ENCODE measurements at regions not wholly inside any gene's neighbourhood (a gene's known extent, or its start where the extent isn't known, plus 50 kb on each side); places are given as distances from the start of the nearest gene placed in this dataset.

GRCh38 chr15:58331913-58332675 lies 99.7 kb upstream of the LIPC start (continued):
- TF ChIP-seq KIAA2018 (CRISPR knock-in tag; IDR thresholded peaks at IDR 0.05; ENCODE audit: borderline replicate concordance) = no peak
- TF ChIP-seq ZNF251 (CRISPR knock-in tag; IDR thresholded peaks at IDR 0.05) = no peak
- no peak for TF ChIP-seq ZNF33B (CRISPR knock-in tag; IDR thresholded peaks at IDR 0.05)
- TF ChIP-seq ZNF260 (CRISPR knock-in tag; IDR thresholded peaks at IDR 0.05; ENCODE audit: borderline replicate concordance, low read depth) = no peak
- TF ChIP-seq HDAC1 (CRISPR knock-in tag; IDR thresholded peaks at IDR 0.05) = peak; percentile 60
- TF ChIP-seq, protein P1, sequence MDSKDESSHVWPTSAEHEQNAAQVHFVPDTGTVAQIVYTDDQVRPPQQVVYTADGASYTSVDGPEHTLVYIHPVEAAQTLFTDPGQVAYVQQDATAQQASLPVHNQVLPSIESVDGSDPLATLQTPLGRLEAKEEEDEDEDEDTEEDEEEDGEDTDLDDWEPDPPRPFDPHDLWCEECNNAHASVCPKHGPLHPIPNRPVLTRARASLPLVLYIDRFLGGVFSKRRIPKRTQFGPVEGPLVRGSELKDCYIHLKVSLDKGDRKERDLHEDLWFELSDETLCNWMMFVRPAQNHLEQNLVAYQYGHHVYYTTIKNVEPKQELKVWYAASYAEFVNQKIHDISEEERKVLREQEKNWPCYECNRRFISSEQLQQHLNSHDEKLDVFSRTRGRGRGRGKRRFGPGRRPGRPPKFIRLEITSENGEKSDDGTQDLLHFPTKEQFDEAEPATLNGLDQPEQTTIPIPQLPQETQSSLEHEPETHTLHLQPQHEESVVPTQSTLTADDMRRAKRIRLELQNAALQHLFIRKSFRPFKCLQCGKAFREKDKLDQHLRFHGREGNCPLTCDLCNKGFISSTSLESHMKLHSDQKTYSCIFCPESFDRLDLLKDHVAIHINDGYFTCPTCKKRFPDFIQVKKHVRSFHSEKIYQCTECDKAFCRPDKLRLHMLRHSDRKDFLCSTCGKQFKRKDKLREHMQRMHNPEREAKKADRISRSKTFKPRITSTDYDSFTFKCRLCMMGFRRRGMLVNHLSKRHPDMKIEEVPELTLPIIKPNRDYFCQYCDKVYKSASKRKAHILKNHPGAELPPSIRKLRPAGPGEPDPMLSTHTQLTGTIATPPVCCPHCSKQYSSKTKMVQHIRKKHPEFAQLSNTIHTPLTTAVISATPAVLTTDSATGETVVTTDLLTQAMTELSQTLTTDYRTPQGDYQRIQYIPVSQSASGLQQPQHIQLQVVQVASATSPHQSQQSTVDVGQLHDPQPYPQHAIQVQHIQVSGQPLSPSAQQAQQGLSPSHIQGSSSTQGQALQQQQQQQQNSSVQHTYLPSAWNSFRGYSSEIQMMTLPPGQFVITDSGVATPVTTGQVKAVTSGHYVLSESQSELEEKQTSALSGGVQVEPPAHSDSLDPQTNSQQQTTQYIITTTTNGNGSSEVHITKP (CRISPR knock-in tag; IDR thresholded peaks at IDR 0.05; ENCODE audit: low read depth) = no peak; the same call in 1 of the 2 replicates
- TF ChIP-seq PHF20 (CRISPR knock-in tag; IDR thresholded peaks at IDR 0.05) = no peak; the same call in 1 of the 2 replicates
- TF ChIP-seq SRSF4 (IDR thresholded peaks at IDR 0.05; ENCODE audit: low read depth, low read length, poor library complexity, severe bottlenecking) = no peak
- TF ChIP-seq, protein P2, sequence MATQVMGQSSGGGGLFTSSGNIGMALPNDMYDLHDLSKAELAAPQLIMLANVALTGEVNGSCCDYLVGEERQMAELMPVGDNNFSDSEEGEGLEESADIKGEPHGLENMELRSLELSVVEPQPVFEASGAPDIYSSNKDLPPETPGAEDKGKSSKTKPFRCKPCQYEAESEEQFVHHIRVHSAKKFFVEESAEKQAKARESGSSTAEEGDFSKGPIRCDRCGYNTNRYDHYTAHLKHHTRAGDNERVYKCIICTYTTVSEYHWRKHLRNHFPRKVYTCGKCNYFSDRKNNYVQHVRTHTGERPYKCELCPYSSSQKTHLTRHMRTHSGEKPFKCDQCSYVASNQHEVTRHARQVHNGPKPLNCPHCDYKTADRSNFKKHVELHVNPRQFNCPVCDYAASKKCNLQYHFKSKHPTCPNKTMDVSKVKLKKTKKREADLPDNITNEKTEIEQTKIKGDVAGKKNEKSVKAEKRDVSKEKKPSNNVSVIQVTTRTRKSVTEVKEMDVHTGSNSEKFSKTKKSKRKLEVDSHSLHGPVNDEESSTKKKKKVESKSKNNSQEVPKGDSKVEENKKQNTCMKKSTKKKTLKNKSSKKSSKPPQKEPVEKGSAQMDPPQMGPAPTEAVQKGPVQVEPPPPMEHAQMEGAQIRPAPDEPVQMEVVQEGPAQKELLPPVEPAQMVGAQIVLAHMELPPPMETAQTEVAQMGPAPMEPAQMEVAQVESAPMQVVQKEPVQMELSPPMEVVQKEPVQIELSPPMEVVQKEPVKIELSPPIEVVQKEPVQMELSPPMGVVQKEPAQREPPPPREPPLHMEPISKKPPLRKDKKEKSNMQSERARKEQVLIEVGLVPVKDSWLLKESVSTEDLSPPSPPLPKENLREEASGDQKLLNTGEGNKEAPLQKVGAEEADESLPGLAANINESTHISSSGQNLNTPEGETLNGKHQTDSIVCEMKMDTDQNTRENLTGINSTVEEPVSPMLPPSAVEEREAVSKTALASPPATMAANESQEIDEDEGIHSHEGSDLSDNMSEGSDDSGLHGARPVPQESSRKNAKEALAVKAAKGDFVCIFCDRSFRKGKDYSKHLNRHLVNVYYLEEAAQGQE (IDR thresholded peaks at IDR 0.05; ENCODE audit: borderline replicate concordance in 1 of 2, low read depth in 1 of 2, low read length in 2 of 2) = no peak
- TF ChIP-seq ATM (IDR thresholded peaks at IDR 0.05; ENCODE audit: borderline replicate concordance) = no peak
- no peak for TF ChIP-seq ZNF234 (CRISPR knock-in tag; conservative IDR thresholded peaks at IDR 0.05)
- no peak for TF ChIP-seq PHF5A (CRISPR knock-in tag; IDR thresholded peaks at IDR 0.05; ENCODE audit: low read depth, unreplicated experiment)
- TF ChIP-seq ZNF839 (CRISPR knock-in tag; IDR thresholded peaks at IDR 0.05; ENCODE audit: borderline replicate concordance) = no peak
